Right hindlimb (tissue), 1 donor: ENCODE measurements at regions not wholly inside any gene's neighbourhood (a gene's known extent, or its start where the extent isn't known, plus 50 kb on each side); places are given as distances from the start of the nearest gene placed in this dataset.
"Not testable (repeated sequence)": the region's sequence is repeated elsewhere in the genome, so short reads cannot be mapped to it uniquely, and the experiment has no call there.

Experiments
- DNase-seq: peaks from one replicate; pipeline ENCODE4 v3.0.0-alpha.2; 2018

DNA sequence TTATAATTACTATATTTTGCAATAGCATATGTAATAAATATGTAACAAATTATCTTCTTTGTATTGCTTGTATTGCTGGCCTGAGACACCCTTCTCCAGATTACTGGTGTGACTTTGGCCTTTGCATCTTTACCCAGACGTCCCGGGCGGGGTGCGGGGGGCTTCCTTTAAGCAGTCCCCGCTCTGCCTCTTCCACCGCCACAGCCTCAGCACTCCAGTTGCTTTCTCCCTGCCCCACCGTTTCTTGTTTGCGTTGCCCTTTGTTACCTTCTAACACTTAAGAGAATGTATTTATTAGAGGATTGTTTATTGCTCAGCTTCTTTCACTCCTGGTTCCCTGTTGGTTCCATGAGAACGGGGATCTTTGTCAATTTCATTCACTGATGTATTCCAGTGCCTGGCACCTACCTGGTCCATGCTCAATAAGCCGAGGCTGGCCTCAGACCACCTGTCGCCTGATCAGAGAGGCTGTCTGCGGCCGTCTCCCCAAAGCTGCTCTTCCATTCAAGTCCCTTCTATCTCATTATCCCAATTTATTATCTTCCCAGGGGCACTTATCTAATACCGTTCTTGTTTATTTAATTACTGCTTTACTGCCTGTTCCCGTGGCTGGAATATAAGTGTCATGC, 100.5 kb upstream of the RFLNA start:
- DNase-seq: no peak

DNA sequence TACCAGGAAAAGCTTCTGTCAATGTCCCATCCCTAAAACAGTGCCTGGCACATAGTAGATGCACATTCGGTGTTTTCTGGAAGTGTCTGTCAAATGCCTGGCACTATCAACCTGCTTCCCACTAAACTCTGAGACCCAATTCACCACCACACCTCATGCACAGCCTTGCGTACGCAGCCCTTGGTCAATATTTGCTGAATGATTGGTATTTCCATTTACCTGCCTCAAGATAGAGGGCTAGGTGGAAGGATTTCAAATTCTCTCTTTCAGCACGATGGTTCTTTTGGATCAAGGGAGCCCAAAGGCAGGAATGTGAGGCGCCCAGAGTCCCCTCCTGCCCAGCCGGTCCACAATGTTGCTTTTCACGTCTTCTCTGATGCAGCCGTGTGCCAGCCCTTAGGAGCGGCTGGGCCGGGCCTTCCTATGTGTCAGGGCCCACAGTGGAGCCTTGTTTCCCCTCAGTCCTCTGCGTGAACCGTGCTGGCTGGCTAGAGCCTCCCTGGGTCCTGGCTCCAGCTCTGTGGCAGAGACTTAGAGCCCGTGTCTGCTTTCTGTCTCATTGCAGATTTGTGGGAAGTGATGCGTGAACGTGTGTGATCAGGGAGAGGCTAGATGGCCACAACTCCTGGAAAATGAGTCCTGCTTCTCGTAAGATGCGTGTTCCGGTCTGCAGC, 99.9 kb upstream of the RFLNA start:
- DNase-seq: no peak

DNA sequence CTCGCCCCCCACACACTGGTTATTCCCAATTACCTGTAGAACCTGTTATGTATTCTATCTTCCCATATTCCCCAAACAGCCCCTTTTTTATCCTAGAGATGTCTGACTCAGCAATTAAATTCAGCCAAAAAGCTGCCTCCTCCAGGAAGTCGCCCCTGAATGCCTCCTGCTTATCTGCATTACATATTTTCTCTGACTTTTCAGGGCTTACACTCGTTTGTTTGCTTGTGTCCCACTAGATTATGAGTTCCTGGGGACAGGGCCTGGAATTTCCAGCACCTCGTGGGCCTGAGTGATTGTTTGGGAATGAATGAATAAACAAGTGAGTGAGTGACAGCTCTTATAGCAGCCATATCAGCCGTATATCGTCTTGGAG, 99.3 kb upstream of the RFLNA start:
- no peak for DNase-seq

DNA sequence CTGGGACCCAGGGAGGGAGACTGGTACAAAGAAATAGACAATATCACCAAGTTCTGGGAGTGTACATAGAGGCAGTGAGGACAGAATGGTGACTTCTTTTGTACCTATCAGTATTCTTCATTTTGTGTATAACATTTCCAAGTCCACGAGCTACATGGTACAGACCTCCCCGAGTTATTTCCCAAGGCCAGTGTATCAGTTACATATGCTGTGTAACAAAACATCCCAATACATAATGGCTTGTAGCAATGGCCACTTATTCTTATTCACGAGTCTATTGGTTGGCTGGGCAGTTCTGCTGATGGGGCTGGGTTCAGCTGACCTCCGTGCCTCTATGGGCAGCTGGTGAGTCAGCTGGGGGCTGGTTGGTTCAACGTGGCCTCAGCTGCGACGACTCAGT, 98.7 kb upstream of the RFLNA start:
- no peak for DNase-seq

DNA sequence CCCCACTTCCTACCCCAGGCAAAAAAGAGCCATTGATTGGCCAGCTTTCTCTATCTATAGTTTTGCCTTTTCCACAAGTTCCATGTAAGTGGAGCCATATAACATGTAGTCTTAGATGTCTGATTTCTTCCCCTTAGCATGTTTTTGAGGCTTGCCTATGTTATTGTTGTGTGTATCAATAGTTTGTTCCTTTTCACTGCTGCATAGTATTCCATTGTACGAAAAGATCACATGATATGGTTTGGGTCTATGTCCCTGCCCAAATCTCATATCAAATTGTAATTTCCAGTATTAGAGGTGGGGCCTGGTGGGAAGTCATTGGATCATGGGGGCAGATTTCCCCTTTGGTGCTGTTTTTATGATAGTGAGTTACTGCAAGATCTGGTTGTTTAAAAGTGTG, 93.6 kb upstream of the RFLNA start:
- DNase-seq: no peak

DNA sequence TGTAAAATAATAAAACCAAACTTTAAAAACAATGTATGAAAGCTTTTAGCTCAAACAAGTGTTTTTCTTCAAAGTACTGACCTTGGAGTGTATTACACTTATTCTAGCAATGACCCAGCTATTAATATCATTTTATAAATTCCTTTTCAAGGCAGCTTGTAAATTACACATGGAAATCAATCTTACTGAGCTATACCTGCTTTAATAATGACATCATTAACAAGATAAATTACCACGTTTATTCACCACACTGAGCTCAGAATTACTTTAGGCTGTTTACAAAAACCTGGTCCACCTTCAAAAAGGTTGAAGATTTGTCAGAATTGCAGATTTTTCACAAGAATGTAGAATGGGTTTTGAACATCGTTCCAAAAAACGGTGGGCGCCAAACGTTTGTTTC, 91.7 kb upstream of the RFLNA start:
- DNase-seq: no peak

DNA sequence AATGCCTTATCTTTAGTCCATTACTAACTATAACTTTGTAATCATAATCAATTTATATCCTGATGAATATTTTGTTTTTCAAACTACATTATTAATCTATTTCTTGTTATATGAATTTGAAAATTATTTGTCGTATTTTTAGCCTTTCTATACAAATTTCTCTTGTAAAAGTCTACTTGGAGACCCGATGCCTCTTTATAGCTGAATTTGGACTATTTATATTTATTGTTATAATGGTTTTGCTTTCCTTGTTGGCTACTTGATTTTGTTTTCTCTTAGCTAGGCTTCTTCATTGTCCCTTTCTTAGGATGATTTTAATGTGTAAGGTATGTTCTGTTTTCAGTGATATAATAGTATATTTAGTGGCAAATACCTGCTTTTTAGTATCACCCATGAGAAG, 89.5 kb upstream of the RFLNA start:
- no peak for DNase-seq

DNA sequence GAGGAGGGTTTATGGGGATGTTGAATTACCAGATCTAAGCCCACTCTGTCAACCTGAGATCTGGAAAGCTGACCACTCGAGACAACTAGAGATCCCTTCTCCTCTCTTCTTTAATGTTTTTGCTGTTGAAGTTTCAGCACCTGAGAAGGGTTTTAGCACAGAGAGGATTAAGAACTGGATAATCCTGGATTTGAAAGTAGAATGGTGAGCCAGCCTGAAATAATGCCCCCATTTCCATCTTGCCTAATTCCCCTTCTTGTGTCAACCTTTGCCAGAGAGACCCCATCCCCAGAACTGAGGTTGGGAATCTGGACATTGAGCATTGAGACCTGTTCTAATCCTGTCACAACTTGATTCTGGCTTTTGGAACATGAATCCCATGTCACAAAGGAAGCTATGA, 87.8 kb upstream of the RFLNA start:
- no peak for DNase-seq

DNA sequence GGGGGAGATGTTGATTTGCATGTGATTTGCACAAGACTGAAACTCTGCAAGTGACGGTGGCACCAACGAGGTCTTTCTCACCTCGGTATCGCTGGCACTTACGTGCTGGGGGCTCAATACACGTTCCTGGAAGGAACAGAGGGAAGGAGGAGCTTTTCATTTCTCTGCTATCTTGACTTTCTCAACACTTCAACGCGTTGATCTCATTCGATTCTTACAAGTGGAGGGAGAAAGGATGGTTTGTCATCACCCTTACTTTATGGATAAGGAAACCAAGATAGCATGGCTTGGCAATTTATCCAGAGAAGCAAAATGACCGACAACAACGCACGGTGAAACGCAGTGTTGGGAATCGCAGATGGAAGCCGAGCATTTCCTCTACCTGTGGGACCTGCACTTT, 87.3 kb upstream of the RFLNA start:
- no peak for DNase-seq

DNA sequence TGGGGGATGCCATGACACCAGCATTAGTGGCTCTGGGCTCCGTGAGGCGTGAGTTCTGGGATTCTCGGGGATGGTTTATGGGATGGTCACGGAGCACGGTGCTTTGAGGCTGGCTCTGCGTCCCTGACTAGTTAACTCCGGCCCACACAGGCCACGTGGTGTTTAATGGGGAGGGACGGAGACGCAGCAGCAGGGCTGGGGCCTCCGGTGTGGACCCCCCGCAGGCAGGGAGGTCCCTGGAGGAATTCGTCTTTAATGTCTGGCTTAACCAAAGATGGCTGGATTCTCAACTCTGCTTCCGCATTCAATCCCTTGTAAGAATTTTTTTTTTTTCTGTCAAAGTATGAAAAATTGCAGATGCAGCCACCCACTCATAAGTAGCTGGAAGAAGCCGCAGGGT, 86.4 kb upstream of the RFLNA start:
- DNase-seq: no peak

DNA sequence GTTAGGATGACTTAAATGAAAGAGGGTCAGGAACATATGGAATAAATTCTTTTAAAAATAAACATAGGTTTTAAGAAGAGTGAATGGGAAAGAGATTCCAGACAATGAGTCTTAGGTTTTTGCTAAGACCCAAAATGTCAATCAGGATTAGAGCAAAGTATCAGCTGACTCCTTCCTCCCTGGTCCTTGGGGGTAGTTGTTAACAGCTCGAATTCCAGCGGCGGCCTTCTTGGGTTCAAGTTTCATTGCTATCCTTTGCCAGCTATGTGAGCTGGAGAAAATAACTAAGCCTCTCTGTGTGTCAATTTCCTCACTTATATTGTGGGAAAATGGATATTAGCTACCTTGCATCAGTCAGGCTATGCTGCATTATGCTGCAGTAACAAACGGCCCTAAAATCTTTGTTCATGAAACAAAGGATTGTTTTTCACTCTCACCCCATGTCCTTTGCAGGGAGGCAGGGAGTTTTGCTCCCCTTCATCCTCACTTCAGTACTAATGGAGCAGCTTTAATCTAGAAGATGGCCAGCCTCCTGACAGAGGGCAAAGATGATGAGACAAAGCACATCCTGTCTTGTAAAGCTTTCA, 83.8 kb upstream of the RFLNA start:
- DNase-seq: no peak

DNA sequence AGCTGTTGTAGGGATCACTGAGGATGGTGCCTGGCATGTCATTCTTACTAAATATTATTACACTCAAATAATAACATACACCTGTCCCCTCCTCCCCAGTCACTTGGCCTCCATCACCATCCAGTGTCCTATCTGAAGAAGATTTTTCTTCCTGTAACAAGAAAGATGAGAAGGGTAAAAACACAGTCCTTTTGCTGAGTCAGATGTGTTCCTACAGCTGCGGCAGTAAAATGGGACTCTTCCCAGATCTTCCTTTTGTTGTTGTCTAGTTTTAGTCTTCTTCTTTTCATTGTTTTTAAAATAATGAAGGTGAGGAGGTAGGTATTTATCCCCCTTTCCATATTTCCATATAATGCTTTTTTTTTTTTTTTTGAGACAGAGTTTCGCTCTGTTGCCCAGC, 83.1 kb upstream of the RFLNA start:
- no peak for DNase-seq

DNA sequence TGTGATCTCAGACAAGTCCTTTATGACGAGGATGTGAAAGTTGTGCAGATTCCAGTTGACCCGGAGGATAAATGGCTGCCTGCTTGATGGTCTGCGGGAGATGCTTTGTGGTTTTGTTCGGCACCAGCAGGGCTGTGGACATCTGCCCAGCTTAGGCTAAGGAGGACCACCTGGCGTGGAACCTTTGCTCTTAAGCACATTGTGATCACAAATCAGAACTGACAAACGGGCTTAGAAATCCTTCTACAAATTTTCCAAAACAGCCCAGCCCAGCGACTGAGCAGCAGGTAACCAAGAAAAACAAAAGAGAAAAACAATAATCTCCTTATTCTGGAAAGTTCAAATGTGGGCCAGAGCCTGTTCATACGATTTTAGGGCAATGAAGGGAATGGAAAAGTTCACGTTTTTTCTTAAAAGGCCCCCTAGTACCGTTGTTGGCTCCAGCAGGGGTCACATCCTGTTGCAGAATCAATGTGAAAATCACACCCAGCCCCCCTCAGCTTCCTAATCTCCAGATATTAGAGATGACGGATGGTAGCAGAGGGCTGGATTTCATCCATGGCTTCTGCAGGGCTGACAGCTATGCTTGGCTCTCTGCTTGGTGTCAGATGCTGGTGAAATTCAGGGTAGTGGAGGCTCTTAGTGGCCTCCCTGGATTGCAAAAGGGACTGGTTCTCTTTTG, 81.1 kb upstream of the RFLNA start:
- peak; percentile 44 for DNase-seq

DNA sequence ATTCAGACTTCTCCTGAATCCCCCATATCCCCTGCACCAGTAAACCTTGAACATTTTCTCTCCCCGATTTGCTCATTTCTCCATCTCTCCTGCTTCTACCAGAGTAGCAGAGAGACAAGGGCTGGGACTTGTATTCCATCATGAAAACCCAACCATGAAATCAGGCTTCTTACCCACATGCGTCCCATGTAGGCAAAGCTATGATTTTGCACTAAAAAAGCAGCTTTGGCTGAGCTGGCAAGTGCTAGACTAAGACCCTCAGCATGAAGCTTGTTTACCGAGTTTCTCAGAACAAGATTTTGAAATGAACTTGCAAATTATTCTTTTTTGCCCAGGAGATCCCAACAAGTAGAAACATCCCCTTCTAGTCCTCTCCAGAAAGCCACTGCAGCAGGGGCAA, 80.3 kb upstream of the RFLNA start:
- no peak for DNase-seq

DNA sequence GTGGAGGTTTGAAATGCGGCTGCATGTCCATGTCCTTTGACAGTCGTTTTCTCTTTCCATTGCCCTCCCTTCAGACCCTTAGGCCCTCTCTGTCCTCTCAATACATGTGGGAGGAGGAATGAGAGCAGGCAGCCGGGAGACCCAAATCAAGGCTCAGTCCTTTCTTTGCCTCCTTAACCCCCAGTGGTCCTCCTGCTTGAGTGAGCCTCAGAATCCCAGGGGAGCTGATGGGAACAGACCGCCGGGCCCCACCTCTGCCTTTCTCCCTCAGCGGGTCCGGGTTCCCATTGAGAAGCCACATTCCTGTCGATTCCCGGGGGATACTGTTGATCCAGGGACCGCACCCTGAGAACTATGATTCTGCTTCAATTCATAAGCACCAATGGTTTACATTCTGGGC, 77.9 kb upstream of the RFLNA start:
- DNase-seq: no peak

DNA sequence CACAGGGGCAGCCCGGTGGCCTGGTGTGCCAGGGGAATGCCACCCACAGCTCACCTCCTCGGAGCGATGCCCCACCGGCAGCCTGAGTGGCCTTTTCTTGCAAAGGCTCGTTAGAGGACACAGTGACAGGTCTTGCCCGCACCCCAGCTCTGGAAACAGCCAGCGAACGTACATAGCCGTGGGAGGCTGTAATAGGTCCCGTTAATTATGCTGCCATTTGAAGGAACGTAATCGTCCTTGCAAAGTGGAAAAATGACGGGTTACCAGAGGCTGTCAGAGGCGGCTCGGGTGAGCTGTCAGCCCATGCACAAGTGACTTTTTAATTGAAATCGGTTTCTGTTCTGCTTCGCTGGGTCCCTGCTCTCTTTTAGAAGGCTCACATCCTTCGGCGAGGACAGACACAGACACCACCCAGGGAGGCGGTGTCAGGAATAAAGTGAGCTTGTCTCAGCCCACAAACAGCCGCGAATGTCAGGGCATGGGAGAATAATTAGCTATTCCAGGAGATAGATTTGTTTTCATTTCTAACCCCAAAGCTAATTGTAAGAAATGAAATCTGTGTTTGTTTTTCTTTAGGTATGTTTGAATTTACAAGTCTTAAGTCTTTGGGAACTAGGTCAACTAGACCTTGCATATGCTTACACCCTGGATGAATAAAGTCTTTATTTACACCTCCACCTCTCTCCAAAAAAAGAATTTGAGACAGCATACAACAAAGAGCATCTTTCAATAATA, 77.2 kb upstream of the RFLNA start:
- DNase-seq: no peak

DNA sequence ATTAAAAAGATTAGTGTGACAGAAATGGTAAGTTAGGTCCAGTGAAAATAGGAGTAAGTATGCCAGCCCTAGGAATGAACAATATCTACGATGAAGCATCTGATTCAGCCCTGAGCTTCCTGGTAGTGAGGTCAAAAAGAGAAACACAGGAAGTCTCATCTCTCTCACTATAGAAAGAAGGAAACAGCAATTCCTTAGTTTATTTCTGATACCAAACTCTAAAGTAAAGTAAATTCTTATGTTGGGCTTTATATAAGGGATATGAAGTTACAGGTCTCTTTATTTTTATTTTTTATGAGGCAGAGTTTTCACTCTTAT, 76.7 kb upstream of the RFLNA start:
- DNase-seq: no peak

DNA sequence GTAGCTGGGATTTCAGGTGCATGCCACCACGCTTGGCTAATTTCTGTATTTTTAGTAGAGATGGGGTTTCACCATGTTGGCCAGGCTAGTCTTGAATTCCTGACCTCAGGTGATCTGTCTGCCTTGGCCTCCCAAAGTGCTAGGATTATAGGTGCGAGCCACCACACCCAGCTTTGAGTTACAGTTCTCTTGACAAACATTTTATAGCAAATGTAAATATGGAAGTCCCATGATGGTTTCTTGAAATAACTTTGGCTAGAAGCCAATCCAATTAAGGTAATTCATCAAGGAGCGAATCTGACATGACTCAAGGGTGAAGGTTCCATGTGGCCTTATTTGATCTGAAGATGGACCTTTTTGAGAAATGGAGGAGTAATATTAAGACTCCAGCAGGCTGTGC, 76.2 kb upstream of the RFLNA start:
- DNase-seq: not testable (repeated sequence)

DNA sequence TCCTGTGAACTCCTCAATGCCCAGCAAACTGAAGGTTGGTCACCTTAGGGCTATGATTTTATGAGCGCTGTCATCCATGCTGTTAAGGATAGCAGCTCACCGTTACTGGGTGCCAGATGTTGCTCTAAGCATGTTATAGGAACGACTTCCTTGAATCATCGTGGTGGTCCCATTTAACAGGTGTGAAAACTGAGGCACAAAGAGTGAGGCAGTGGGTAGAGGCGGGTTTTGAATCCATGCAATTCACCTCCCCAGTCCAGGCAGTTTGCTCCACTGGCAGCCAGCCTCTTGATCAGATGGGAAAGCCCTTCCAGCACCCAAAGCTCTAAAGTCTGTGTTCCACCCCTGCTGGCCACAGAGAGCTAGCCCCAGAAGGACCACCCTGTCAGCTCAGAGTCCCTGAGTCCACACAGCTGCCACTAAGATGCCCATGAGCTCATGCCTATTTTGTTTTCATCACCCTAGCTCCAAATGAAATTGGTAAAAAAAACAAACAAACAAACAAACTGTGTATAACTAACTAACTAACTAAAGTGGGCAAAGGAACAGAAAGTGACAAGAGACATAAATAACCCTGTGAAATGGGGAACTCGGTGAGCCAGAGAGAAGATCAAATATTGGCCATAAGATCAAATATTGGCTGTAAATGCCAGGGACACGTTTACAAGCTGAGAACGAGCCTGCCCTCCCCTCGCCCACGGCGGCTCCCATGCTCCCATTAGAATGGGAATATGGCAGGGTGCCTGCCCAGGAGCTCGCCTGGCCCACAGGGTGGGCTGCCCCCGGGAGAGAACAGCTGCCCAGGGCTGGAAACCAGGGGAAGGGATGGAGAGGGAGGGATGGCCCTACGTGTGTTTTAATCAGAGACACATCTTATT, 72.3 kb upstream of the RFLNA start:
- DNase-seq: no peak

DNA sequence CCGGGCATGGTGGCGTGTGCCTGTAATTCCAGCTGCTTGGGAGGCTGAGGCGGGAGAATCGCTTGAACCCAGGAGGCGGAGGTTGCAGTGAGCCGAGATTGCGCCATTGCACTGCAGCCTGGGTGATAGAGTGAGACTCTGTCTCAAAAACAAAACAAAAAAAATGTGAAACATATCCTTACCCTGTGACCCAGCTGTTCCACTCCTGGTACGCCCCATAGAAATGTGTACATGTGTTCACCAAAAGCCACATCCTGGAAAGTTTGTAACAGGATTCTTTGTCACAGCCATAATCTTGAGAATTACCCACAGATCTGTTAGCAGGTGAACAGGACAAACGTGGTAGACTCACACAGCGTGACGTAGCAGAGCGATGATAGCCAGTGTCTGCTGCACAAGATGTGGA, 71.2 kb upstream of the RFLNA start:
- not testable (repeated sequence) for DNase-seq

DNA sequence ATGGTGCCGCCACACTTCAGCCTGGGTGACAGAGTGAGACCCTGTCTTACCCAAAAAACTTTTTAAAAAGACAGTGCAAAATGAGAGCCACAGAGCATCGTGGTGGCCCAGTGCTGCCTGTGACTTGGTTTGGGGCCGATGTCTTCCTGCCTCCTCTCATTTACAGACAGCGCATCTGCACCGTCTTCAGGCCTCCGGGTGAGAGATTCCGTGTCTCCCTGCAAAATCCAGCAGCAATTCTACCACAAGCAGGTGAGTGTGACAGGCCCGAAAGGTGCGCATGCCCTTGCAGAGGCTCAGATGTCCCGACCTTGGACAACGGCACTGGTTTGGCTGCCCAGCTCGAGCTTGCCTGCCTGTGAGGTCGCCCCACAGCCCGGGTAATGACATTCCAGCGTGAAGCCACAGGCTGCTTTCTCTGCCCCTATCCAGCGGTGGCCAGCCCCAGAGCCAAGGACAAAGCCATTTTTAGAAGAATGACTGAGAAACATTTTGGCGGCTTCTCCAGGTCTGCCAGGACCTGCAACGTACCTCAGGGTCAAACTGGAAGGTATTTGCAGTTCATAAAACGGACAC, 70.3 kb upstream of the RFLNA start:
- DNase-seq: no peak

DNA sequence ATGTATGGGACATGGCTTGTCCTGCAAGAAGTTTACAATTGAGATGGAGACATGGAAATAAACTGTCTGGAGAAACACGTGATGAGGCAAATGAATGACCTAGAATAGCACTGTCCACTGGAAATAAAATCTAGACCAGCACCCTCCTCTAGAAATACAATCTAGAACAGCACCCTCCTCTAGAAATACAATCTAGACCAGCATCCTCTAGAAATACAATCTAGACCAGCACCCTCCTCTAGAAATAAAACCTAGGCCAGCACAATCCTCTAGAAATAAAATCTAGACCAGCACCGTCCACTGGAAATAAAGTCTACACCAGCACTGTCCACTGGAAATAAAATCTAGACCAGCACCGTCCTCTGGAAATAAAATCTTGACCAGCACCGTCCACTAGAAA, 69.2 kb upstream of the RFLNA start:
- DNase-seq: no peak
